GM19452 (cell line): ENCODE measurements at regions not wholly inside any gene's neighbourhood (a gene's known extent, or its start where the extent isn't known, plus 50 kb on each side); places are given as distances from the start of the nearest gene placed in this dataset.

Source experiments
- ATAC-seq: cut with Tn5 transposase; IDR thresholded peaks from one replicate; pipeline ENCODE4 v1.9.1; 2021; ENCODE audit not compliant: unreplicated experiment

GRCh38 chr7:106775552-106775936, 89.5 kb upstream of the PIK3CG start:
- ATAC-seq: no peak

GRCh38 chr7:106775975-106776607, 89.0 kb upstream of the PIK3CG start:
- ATAC-seq: no peak

GRCh38 chr7:106776618-106777347, 88.3 kb upstream of the PIK3CG start:
- ATAC-seq: no peak

GRCh38 chr7:106777674-106778299, 87.3 kb upstream of the PIK3CG start:
- no peak for ATAC-seq

GRCh38 chr7:106778656-106779250, 86.3 kb upstream of the PIK3CG start:
- no peak for ATAC-seq

GRCh38 chr7:106779877-106780276, 85.2 kb upstream of the PIK3CG start:
- ATAC-seq: no peak

- no peak for ATAC-seq
Measured at GRCh38 chr7:106781007-106781406, 84.1 kb upstream of the PIK3CG start.

GRCh38 chr7:106781828-106782544, 83.1 kb upstream of the PIK3CG start:
- no peak for ATAC-seq

- ATAC-seq: no peak
Measured at GRCh38 chr7:106783286-106783685, 81.8 kb upstream of the PIK3CG start.

- no peak for ATAC-seq
Measured at GRCh38 chr7:106788637-106789036, 76.4 kb upstream of the PIK3CG start.

GRCh38 chr7:106791526-106791925, 73.6 kb upstream of the PIK3CG start:
- ATAC-seq: no peak

GRCh38 chr7:106792233-106792926, 72.7 kb upstream of the PIK3CG start:
- no peak for ATAC-seq

GRCh38 chr7:106793015-106793975, 71.8 kb upstream of the PIK3CG start:
- no peak for ATAC-seq

- no peak for ATAC-seq
Measured at GRCh38 chr7:106794276-106795083, 70.6 kb upstream of the PIK3CG start.

GRCh38 chr7:106795084-106795876, 69.8 kb upstream of the PIK3CG start:
- ATAC-seq: no peak

GRCh38 chr7:106795877-106796231, 69.2 kb upstream of the PIK3CG start:
- no peak for ATAC-seq

GRCh38 chr7:106797937-106798336, 67.1 kb upstream of the PIK3CG start:
- no peak for ATAC-seq

- ATAC-seq: no peak
Measured at GRCh38 chr7:106802589-106802988, 62.5 kb upstream of the PIK3CG start.
